ENCODE measurements at regions not wholly inside any gene's neighbourhood (a gene's known extent, or its start where the extent isn't known, plus 50 kb on each side); places are given as distances from the start of the nearest gene placed in this dataset.
"Not testable (repeated sequence)": the region's sequence is repeated elsewhere in the genome, so short reads cannot be mapped to it uniquely, and the experiment has no call there.

DNA sequence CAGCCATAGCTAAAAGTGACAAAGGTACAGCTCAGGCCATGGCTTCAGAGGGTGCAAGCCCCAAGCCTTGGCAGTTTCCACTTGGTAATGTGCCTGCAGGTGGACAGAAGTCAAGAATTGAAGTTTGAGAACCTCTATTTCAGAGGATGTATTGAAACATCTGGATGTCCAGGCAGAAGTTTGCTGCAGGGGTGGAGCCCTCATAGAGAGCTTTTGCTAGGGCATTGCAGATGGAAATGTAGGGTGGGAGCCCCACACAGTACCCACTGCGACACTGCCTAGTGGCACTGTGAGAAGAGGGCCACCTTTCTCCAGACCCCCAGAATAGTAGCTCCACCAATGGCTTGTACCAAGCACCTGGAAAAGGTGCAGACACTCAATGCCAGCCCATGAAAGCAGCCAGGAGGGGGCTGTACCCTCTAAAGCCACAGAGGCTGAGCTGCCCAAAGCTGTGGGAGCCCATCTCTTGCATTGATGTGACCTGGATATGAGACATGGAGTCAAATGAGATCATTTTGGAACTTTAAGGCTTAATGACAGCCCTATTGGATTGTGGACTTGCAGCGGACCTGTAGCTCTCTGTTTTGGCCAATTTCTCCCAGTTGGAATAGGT, 1299.4 kb upstream of the MAP3K7 start:
- H3K9me3 ChIP-seq (ENCODE audit: insufficient read depth, low read length): no peaks in the 10 kb centered on the region
- no peak overlapping the region for H2AFZ ChIP-seq (ENCODE audit: low read depth, low read length)
- TF ChIP-seq EZH2phosphoT487 (IDR thresholded peaks at IDR 0.05; ENCODE audit: low read depth): no peak
- TF ChIP-seq, protein P1, sequence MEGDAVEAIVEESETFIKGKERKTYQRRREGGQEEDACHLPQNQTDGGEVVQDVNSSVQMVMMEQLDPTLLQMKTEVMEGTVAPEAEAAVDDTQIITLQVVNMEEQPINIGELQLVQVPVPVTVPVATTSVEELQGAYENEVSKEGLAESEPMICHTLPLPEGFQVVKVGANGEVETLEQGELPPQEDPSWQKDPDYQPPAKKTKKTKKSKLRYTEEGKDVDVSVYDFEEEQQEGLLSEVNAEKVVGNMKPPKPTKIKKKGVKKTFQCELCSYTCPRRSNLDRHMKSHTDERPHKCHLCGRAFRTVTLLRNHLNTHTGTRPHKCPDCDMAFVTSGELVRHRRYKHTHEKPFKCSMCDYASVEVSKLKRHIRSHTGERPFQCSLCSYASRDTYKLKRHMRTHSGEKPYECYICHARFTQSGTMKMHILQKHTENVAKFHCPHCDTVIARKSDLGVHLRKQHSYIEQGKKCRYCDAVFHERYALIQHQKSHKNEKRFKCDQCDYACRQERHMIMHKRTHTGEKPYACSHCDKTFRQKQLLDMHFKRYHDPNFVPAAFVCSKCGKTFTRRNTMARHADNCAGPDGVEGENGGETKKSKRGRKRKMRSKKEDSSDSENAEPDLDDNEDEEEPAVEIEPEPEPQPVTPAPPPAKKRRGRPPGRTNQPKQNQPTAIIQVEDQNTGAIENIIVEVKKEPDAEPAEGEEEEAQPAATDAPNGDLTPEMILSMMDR (IDR thresholded peaks at IDR 0.05; ENCODE audit: low read depth, low read length): no peak
- no peak overlapping the region for H3K9ac ChIP-seq (ENCODE audit: low read length)
- H3K4me2 ChIP-seq (ENCODE audit: low read length): no peak overlapping the region
- no peaks in the 10 kb centered on the region for H3K36me3 ChIP-seq (replicated peaks; ENCODE audit: low read depth, low read length)
- H3K27me3 ChIP-seq (ENCODE audit: low read depth, low read length): no peaks in the 10 kb centered on the region
- no peaks in the 10 kb centered on the region for H3K79me2 ChIP-seq (ENCODE audit: low read length)
- H3K27ac ChIP-seq (ENCODE audit: low read length): no peak overlapping the region
- no peak overlapping the region for H3K4me3 ChIP-seq (ENCODE audit: low read length)
- no peaks in the 10 kb centered on the region for H4K20me1 ChIP-seq (ENCODE audit: insufficient read depth, low read length)
- no peaks in the 10 kb centered on the region for H3K4me1 ChIP-seq (ENCODE audit: low read length)

DNA sequence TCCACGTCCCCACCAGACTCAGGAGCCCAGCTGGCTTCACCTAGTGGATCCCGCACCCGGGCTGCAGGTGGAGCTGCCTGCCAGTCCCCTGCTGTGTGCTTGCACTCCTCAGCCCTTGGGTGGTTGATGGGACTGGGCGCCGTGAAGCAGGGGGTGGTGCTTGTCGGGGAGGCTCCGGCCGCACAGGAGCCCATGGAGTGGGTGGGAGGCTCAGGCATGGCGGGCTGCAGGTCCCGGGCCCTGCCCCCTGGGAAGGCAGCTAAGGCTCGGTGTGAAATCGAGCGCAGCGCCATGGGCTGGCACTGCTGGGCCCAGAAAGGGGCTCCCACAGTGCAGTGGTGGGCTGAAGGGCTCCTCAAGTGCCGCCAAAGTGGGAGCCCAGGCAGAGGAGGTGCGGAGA, 1294.9 kb upstream of the MAP3K7 start:
- not testable (repeated sequence) for H3K79me2 ChIP-seq (ENCODE audit: low read length); H3K27me3 ChIP-seq (ENCODE audit: low read depth, low read length); H3K9me3 ChIP-seq (ENCODE audit: insufficient read depth, low read length); H4K20me1 ChIP-seq (ENCODE audit: insufficient read depth, low read length); H2AFZ ChIP-seq (ENCODE audit: low read depth, low read length); H3K4me1 ChIP-seq (ENCODE audit: low read length); H3K27ac ChIP-seq (ENCODE audit: low read length); H3K36me3 ChIP-seq (replicated peaks; ENCODE audit: low read depth, low read length); H3K4me3 ChIP-seq (ENCODE audit: low read length); H3K4me2 ChIP-seq (ENCODE audit: low read length); H3K9ac ChIP-seq (ENCODE audit: low read length)

DNA sequence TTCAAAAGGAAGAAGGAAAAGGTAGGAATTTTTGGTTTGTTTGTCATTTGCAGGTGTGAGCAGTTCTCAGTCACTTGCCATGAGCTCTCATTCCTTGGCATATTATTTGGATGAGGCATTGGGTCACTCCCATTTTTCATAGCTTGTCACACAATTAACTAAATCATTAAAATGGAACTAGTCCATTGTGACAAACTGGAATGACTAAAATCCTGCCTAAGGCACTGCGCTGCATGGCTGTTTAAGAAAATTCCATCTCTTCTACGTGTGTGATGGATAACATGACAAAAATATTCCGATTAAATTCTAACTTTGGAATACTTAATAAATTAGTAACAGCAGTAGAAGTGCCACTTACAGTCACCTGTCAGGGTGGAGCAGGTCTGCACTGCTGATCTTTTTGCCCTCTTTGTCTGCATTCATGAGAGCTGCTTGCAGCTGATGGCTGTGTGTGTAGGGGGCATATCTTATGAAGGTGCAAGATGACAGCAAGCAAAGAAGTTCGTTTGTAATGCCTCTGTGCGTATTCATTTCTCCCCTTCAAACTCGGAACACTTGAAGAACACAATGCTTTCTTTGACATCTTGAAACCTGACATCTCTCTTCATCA, 1292.6 kb upstream of the MAP3K7 start:
- Histone ChIP-seq H3K4me1 (ENCODE audit: low read length) (no peaks in the 10 kb centered on the region), H3K9ac (ENCODE audit: low read length) (no peak overlapping the region), H3K9me3 (ENCODE audit: insufficient read depth, low read length) (no peaks in the 10 kb centered on the region), H3K4me2 (ENCODE audit: low read length) (no peak overlapping the region), H3K79me2 (ENCODE audit: low read length) (no peaks in the 10 kb centered on the region), H3K27me3 (ENCODE audit: low read depth, low read length) (no peaks in the 10 kb centered on the region), H3K4me3 (ENCODE audit: low read length) (no peak overlapping the region), H4K20me1 (ENCODE audit: insufficient read depth, low read length) (no peaks in the 10 kb centered on the region), H3K27ac (ENCODE audit: low read length) (no peak overlapping the region), H3K36me3 (replicated peaks; ENCODE audit: low read depth, low read length) (no peaks in the 10 kb centered on the region), H2AFZ (ENCODE audit: low read depth, low read length) (no peak overlapping the region)
- TF ChIP-seq EZH2phosphoT487 (IDR thresholded peaks at IDR 0.05; ENCODE audit: low read depth): no peak
- TF ChIP-seq, protein P1 (IDR thresholded peaks at IDR 0.05; ENCODE audit: low read depth, low read length): no peak

DNA sequence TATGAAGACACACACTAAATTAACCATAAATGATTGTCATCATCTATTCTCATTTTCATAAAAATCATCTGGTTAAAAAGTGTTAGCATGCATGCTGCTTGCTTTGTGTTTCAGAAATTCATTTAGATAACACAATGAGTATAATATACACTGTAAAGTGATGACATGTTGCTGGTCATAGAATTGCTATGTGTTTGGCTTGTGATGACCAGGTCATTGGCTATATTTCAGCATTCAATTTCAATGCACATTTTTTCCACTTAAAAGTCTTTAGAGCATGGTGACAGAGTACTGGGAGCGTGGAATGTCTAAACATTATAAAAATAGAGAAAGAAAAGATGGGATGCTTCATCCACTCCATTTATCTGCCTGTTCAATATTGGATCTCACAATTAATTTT, 1291.1 kb upstream of the MAP3K7 start:
- H3K9ac ChIP-seq (ENCODE audit: low read length): no peak overlapping the region

More for the DNA sequence above, 1291.1 kb upstream of the MAP3K7 start:
- H2AFZ ChIP-seq (ENCODE audit: low read depth, low read length): no peak overlapping the region
- H3K4me2 ChIP-seq (ENCODE audit: low read length): no peak overlapping the region
- no peaks in the 10 kb centered on the region for H3K4me1 ChIP-seq (ENCODE audit: low read length)
- H3K36me3 ChIP-seq (replicated peaks; ENCODE audit: low read depth, low read length): no peaks in the 10 kb centered on the region
- H3K9me3 ChIP-seq (ENCODE audit: insufficient read depth, low read length): no peaks in the 10 kb centered on the region
- H3K27me3 ChIP-seq (ENCODE audit: low read depth, low read length): no peaks in the 10 kb centered on the region
- no peaks in the 10 kb centered on the region for H4K20me1 ChIP-seq (ENCODE audit: insufficient read depth, low read length)
- no peak overlapping the region for H3K4me3 ChIP-seq (ENCODE audit: low read length)
- TF ChIP-seq EZH2phosphoT487 (IDR thresholded peaks at IDR 0.05; ENCODE audit: low read depth): no peak
- TF ChIP-seq, protein P1 (IDR thresholded peaks at IDR 0.05; ENCODE audit: low read depth, low read length): no peak
- H3K27ac ChIP-seq (ENCODE audit: low read length): no peak overlapping the region
- H3K79me2 ChIP-seq (ENCODE audit: low read length): no peaks in the 10 kb centered on the region

Measured in OCI-LY3 (cell line).